NCI-H1930 (cell line): ENCODE measurements at regions not wholly inside any gene's neighbourhood (a gene's known extent, or its start where the extent isn't known, plus 50 kb on each side); places are given as distances from the start of the nearest gene placed in this dataset.
"Not testable (repeated sequence)": the region's sequence is repeated elsewhere in the genome, so short reads cannot be mapped to it uniquely, and the experiment has no call there.

Source experiments
- DNase-seq, 2 experiments: peaks; one replicate each; lab custom pipeline; 2025; lab: John Stamatoyannopoulos, UW

GRCh38 chr1:94769551-94769950 is 50.6 kb upstream of the SLC44A3 start:
- no peak for DNase-seq

- no peak for DNase-seq
These were observed 52.1 kb upstream of the SLC44A3 start for GRCh38 chr1:94768036-94768435.

- no peak for DNase-seq
These were observed 54.2 kb upstream of the SLC44A3 start for GRCh38 chr1:94765958-94766357.

GRCh38 chr1:94759188-94759587 is 61.0 kb upstream of the SLC44A3 start:
- DNase-seq = no peak

GRCh38 chr1:94757931-94758330 is 62.2 kb upstream of the SLC44A3 start:
- DNase-seq = peak in 1 of 2 experiments; percentile 11

GRCh38 chr1:94755675-94756074 is 64.5 kb upstream of the SLC44A3 start:
- no peak for DNase-seq

- not testable (repeated sequence) for DNase-seq
These were observed 65.1 kb upstream of the SLC44A3 start for GRCh38 chr1:94755016-94755415.

- DNase-seq = no peak
These were observed 65.6 kb upstream of the SLC44A3 start for GRCh38 chr1:94754570-94754969.

GRCh38 chr1:94754095-94754494 is 66.1 kb upstream of the SLC44A3 start:
- DNase-seq = no peak

- DNase-seq = no peak
These were observed 66.8 kb upstream of the SLC44A3 start for GRCh38 chr1:94753171-94753972.

GRCh38 chr1:94751483-94751882 is 68.7 kb upstream of the SLC44A3 start:
- DNase-seq = not testable (repeated sequence)

GRCh38 chr1:94746635-94747525 is 73.3 kb upstream of the SLC44A3 start:
- no peak for DNase-seq

- DNase-seq = no peak
These were observed 74.4 kb upstream of the SLC44A3 start for GRCh38 chr1:94745742-94746141.

- DNase-seq = no peak
These were observed 76.3 kb upstream of the SLC44A3 start for GRCh38 chr1:94743862-94744261.

GRCh38 chr1:94741996-94742395 is 78.2 kb upstream of the SLC44A3 start:
- no peak for DNase-seq

GRCh38 chr1:94741510-94741909 is 78.6 kb upstream of the SLC44A3 start:
- DNase-seq = no peak

- no peak for DNase-seq
These were observed 80.6 kb upstream of the SLC44A3 start for GRCh38 chr1:94739521-94740061.

- DNase-seq = no peak
These were observed 81.8 kb upstream of the SLC44A3 start for GRCh38 chr1:94738371-94738770.

GRCh38 chr1:94737124-94737998 is 82.8 kb upstream of the SLC44A3 start:
- no peak for DNase-seq

- DNase-seq = no peak
These were observed 83.6 kb upstream of the SLC44A3 start for GRCh38 chr1:94736549-94736948.

- no peak for DNase-seq
These were observed 84.1 kb upstream of the SLC44A3 start for GRCh38 chr1:94736073-94736472.
